Colonic mucosa (tissue), 4 donors: ENCODE measurements at regions not wholly inside any gene's neighbourhood (a gene's known extent, or its start where the extent isn't known, plus 50 kb on each side); places are given as distances from the start of the nearest gene placed in this dataset.

ENCODE experiments used
- DNase-seq: peaks from one replicate; pipeline ENCODE4 v3.0.0-alpha.2; 2020
- H3K27ac ChIP-seq: fragments of 200-600 bp; one replicate; pipeline ENCODE4 v1.8.0; 2021
- H3K27me3 ChIP-seq: fragments of 200-600 bp; one replicate; pipeline ENCODE4 v1.8.0; 2021
- H3K36me3 ChIP-seq: fragments of 200-600 bp; one replicate; pipeline ENCODE4 v1.8.0; 2021
- H3K4me1 ChIP-seq: fragments of 200-600 bp; one replicate; pipeline ENCODE4 v1.8.0; 2021; ENCODE audit warnings: mild to moderate bottlenecking
- H3K4me3 ChIP-seq: fragments of 200-600 bp; one replicate; pipeline ENCODE4 v1.8.0; 2021
- H3K9ac ChIP-seq, 2 donors: one replicate each; pipeline ENCODE4 v1.7.0; 2013; ENCODE audit warnings: control low read depth in 2 of 2, low read depth in 2 of 2, low read length in 2 of 2
- H3K9me3 ChIP-seq: fragments of 200-600 bp; one replicate; pipeline ENCODE4 v1.8.0; 2021
- intact Hi-C: fragments of 100-400 bp; cut with DNase I; formaldehyde crosslinking; loops from one replicate; pipeline ENCODE4 v1.14.1; 2022
- TF ChIP-seq, protein P1 (sequence below): fragments of 200-600 bp; IDR thresholded peaks from one replicate; pipeline ENCODE4 v1.8.0; 2022; ENCODE audit warnings: antibody characterized with exemption, mild to moderate bottlenecking
- donor health status: healthy.
- donor health status: DM: no; HTN: no; CAD: no.
- donor health status: DM: no; HTN: no; CAD: no.

GRCh38 chr2:71907503-71907902 is 240.2 kb downstream of the CYP26B1 start:
- Histone ChIP-seq H3K27ac (no peak overlapping the region), H3K4me3 (no peak overlapping the region), H3K9ac (no peak overlapping the region), H3K4me1 (no peaks in the 10 kb centered on the region), H3K9me3 (no peaks in the 10 kb centered on the region), H3K27me3 (no peaks in the 10 kb centered on the region), H3K36me3 (no peaks in the 10 kb centered on the region)
- intact Hi-C loops = no loop called here
- TF ChIP-seq, protein P1, sequence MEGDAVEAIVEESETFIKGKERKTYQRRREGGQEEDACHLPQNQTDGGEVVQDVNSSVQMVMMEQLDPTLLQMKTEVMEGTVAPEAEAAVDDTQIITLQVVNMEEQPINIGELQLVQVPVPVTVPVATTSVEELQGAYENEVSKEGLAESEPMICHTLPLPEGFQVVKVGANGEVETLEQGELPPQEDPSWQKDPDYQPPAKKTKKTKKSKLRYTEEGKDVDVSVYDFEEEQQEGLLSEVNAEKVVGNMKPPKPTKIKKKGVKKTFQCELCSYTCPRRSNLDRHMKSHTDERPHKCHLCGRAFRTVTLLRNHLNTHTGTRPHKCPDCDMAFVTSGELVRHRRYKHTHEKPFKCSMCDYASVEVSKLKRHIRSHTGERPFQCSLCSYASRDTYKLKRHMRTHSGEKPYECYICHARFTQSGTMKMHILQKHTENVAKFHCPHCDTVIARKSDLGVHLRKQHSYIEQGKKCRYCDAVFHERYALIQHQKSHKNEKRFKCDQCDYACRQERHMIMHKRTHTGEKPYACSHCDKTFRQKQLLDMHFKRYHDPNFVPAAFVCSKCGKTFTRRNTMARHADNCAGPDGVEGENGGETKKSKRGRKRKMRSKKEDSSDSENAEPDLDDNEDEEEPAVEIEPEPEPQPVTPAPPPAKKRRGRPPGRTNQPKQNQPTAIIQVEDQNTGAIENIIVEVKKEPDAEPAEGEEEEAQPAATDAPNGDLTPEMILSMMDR = no peak
- no peak for DNase-seq

DNA sequence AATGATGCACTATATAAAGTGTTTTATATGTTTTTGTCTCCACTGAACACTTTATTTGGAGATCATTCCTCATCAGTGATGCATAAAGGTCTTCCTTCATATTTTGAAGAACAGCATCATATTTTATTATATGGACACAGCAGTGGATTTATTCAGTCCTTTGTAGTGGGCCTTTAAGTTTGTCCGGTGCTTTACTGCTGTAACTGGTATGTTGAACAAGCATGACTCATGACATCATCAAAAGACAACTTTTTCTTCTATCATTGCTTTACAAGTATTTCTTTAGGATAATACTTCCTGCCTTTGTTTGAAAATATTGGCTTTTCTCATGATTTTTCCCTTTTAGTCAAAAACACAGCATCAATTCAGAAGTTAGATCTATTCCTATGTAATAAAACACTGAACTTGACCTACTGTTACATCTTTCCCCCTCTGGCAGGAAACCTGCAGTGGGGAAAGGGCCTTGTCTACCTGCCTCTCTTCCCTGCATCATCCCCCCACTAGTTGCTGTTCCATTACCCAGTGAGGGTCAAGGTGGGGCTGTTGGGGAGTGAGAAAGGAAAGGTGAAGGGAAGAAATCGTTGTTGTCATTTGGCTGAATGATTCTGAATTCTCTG is 241.2 kb downstream of the CYP26B1 start:
- Histone ChIP-seq H3K27ac (no peak overlapping the region), H3K9me3 (no peaks in the 10 kb centered on the region), H3K36me3 (no peaks in the 10 kb centered on the region), H3K4me3 (no peak overlapping the region), H3K9ac (no peak overlapping the region), H3K4me1 (no peaks in the 10 kb centered on the region), H3K27me3 (no peaks in the 10 kb centered on the region)
- intact Hi-C loops = no loop called here
- DNase-seq = no peak
- TF ChIP-seq, protein P1 = no peak

DNA sequence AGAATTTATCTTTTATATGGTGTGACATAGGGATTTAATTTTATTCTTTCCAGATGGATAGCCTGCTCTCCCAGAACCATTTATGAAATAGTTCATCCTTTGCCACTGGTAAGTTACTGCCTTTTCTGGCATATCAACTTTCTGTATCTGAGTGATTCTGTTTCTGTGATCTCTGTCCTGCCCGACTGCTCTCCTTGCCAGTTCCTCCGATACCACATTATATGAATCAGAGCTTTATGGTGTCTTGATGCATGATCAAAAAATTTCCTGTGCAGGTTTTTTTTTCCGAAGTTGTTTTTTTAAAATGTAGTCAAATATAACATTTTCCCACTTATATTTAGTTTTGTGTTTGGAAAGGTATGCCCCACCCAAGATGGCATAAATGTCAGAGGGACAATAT is 242.5 kb downstream of the CYP26B1 start:
- H3K36me3 ChIP-seq = no peaks in the 10 kb centered on the region
- no peaks in the 10 kb centered on the region for H3K27me3 ChIP-seq
- TF ChIP-seq, protein P1 = no peak
- no peak overlapping the region for H3K9ac ChIP-seq
- no peak overlapping the region for H3K4me3 ChIP-seq
- intact Hi-C loops = no loop called here
- no peaks in the 10 kb centered on the region for H3K9me3 ChIP-seq
- no peak for DNase-seq
- no peak overlapping the region for H3K27ac ChIP-seq
- no peaks in the 10 kb centered on the region for H3K4me1 ChIP-seq

- Histone ChIP-seq H3K9me3 (no peaks in the 10 kb centered on the region), H3K27ac (no peak overlapping the region), H3K9ac (no peak overlapping the region), H3K27me3 (no peaks in the 10 kb centered on the region), H3K4me3 (no peak overlapping the region), H3K4me1 (no peaks in the 10 kb centered on the region), H3K36me3 (no peaks in the 10 kb centered on the region)
- TF ChIP-seq, protein P1 = no peak
- no peak for DNase-seq
- intact Hi-C loops = no loop called here
These were observed 243.8 kb downstream of the CYP26B1 start for GRCh38 chr2:71903841-71904240.

GRCh38 chr2:71901466-71901865 is 246.2 kb downstream of the CYP26B1 start:
- no peak for DNase-seq
- no peaks in the 10 kb centered on the region for H3K9me3 ChIP-seq
- H3K4me3 ChIP-seq = no peak overlapping the region
- TF ChIP-seq, protein P1 = no peak
- H3K27ac ChIP-seq = no peak overlapping the region
- intact Hi-C loops = no loop called here
- no peaks in the 10 kb centered on the region for H3K27me3 ChIP-seq
- H3K9ac ChIP-seq = no peak overlapping the region
- H3K36me3 ChIP-seq = no peaks in the 10 kb centered on the region
- no peaks in the 10 kb centered on the region for H3K4me1 ChIP-seq
